Heart right ventricle (tissue), 16 donors: ENCODE measurements at regions not wholly inside any gene's neighbourhood (a gene's known extent, or its start where the extent isn't known, plus 50 kb on each side); places are given as distances from the start of the nearest gene placed in this dataset.

Experiments used
- ATAC-seq, 8 donors: fragments of 200-7000 bp; cut with Tn5 transposase; one replicate each; pipeline ENCODE4 v1.9.1; 2020; ENCODE audit warnings: mild to moderate bottlenecking in 8 of 8, moderate library complexity in 8 of 8, moderate number of reproducible peaks in 1 of 8
- DNase-seq, 2 donors: peaks; one replicate each; pipeline ENCODE4 v3.0.0-alpha.2; 2020
- H3K27ac ChIP-seq, 10 donors: fragments of 200-600 bp; sonication (generic) in 2 of 10; one replicate each; pipeline versions ENCODE4 v1.5.0 to v1.8.0; 2020 to 2022; ENCODE audit warnings: mild to moderate bottlenecking in 3 of 10
- H3K27me3 ChIP-seq, 7 donors: fragments of 200-600 bp; one replicate each; pipeline ENCODE4 v1.8.0; 2021 to 2022; ENCODE audit warnings: mild to moderate bottlenecking in 2 of 7
- H3K36me3 ChIP-seq, 9 donors: fragments of 200-600 bp; sonication (generic) in 1 of 9; one replicate each; pipeline versions ENCODE4 v1.5.0 to v1.8.0; 2020 to 2022; ENCODE audit warnings: mild to moderate bottlenecking in 2 of 9
- H3K4me1 ChIP-seq, 9 donors: fragments of 200-600 bp; sonication (generic) in 1 of 9; one replicate each; pipeline versions ENCODE4 v1.5.0 to v1.8.0; 2020 to 2022; ENCODE audit warnings: mild to moderate bottlenecking in 4 of 9
- H3K4me3 ChIP-seq, 10 donors: fragments of 200-600 bp; sonication (generic) in 2 of 10; one replicate each; pipeline versions ENCODE4 v1.5.0 to v1.8.0; 2020 to 2022; ENCODE audit warnings: mild to moderate bottlenecking in 7 of 10, moderate library complexity in 2 of 10
- H3K9me3 ChIP-seq, 11 donors: fragments of 200-600 bp in 10 of 11; sonication (generic) in 2 of 11; one replicate each; pipeline versions ENCODE4 v1.5.0 to v1.8.0; 2013 to 2022; ENCODE audit warnings: mild to moderate bottlenecking in 2 of 11, control low read depth in 1 of 11, moderate library complexity in 1 of 11
- WGBS, 2 donors: extraction: QIAGEN DNeasy Blood & Tissue Kit; methylation state at CpG; one replicate each; pipeline ENCODE4 v1.1.7; 2013; ENCODE audit warnings: inconsistent platforms in 1 of 2; 5-methylcytosine and 5-hydroxymethylcytosine counted together
- intact Hi-C, 10 donors: fragments of 100-400 bp; cut with DNase I; formaldehyde crosslinking; loops; one replicate each; pipeline versions ENCODE4 v1.11.1 to v1.14.2; 2022
- TF ChIP-seq, protein P1 (sequence below), 9 donors: fragments of 200-600 bp; sonication (generic) in 2 of 9; IDR thresholded peaks; one replicate each; pipeline versions ENCODE4 v1.5.0 to v1.8.0; 2021 to 2022; ENCODE audit warnings: antibody characterized with exemption in 9 of 9, mild to moderate bottlenecking in 5 of 9, moderate library complexity in 1 of 9
- donor health status: Arrhythmogenic right ventricular cardiomyopathy.
- donor health status: ischemic (EF 13 %, LVEDD 7.1; RV severe dilation, severe dysfunction).
- donor health status: healthy with polysubstance abuse.
- donor health status: DM: no; HTN: yes; CAD: no.
- donor health status: DM: no; HTN: no; CAD: no.
- donor health status: ischemic (EF 25% LVEDD 6.9; RV normal size, moderate dysfunction).
- donor health status: ischemic (EF 25% LVEDD 5.7; RV mildly dilated, moderate dysfunction).
- donor health status: healthy.
- donor health status: DM: yes; HTN: yes; CAD: no.
- donor health status: Ischemic cardiomyopathy.
- donor health status: ischemic (EF 35%, LVEDD 5.7; RV mildly dilated, moderate dysfunction).
- donor health status: nonischemic (EF 11% LVEDD 7.7; RV severe dilation, severe dysfunction).
- donor health status: DM: yes; HTN: yes; CAD: no.
- donor health status: PGD.
- donor health status: ischemic (EF 29% LVEDD 5.4; RV normal size, mild dysfunction).
- donor health status: nonischemic (EF 23%, LVEDD 6.1; RV moderate dilation, normal function).

DNA sequence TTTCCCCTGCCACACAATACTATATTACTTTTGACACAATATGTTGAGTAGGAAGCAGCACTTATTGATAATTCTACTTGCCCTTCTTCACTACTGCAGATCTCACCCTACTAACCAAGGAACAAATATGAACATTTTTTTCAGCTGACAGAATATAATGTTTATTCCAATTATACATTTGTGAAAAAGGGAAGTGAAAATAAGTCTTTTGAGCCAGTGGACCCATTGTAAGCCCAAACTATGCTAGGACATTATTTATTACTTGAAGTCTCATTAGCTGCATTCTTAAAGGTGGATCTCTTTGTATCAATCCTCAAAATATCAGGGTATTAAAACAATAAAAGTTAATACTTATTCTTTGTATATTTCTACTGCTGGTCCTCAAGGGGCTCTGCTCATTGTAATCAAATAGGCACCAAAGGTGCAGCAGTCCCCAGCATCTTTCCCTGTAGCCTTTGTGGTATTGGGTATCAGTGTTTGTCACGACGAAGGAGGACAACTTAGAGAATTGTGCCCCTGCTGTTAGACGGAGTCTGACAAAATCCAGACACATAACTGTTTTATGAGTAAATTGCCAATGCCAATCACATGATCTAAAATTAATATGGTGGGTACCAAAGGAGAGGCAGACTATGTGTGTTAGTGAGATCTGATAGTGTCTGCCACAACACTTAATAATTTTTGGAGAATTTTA lies 453.5 kb upstream of the CDH9 start:
- no peak for ATAC-seq
- TF ChIP-seq, protein P1, sequence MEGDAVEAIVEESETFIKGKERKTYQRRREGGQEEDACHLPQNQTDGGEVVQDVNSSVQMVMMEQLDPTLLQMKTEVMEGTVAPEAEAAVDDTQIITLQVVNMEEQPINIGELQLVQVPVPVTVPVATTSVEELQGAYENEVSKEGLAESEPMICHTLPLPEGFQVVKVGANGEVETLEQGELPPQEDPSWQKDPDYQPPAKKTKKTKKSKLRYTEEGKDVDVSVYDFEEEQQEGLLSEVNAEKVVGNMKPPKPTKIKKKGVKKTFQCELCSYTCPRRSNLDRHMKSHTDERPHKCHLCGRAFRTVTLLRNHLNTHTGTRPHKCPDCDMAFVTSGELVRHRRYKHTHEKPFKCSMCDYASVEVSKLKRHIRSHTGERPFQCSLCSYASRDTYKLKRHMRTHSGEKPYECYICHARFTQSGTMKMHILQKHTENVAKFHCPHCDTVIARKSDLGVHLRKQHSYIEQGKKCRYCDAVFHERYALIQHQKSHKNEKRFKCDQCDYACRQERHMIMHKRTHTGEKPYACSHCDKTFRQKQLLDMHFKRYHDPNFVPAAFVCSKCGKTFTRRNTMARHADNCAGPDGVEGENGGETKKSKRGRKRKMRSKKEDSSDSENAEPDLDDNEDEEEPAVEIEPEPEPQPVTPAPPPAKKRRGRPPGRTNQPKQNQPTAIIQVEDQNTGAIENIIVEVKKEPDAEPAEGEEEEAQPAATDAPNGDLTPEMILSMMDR (IDR thresholded peaks at IDR 0.05): no peak
- WGBS, 2 donors: 79 to 83% methylated on average over 3 of the region's 3 CpGs

DNA sequence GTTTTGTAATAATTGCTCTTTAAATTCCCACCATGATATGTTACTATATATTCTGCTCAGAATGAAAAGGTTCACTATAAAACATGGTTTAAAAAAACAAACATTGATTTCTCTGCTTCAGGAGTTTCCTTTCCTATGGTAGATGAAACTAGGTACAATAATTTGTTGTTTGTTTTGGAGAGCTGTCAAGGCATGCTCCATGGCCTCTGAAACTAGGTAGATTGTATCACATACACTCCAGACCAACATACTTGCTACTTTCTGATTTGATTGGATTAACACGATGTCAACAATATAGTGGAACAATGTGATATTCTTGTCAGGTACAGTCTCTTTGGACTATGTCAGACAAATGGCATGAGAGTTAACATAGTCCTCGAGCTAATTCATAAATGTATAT lies 452.7 kb upstream of the CDH9 start:
- WGBS, 2 donors: 71 to 75% methylated on average over 2 of the region's 2 CpGs
- H3K4me3 ChIP-seq: no peak overlapping the region

More for the DNA sequence above, 453.5 kb upstream of the CDH9 start:
- Histone ChIP-seq H3K4me3 (no peak overlapping the region), H3K27ac (no peak overlapping the region), H3K9me3 (peaks cover 0 to 19% (median 0%) of the 10 kb centered on the region in 11 donors), H3K36me3 (no peaks in the 10 kb centered on the region), H3K27me3 (no peaks in the 10 kb centered on the region), H3K4me1 (no peaks in the 10 kb centered on the region)
- DNase-seq: no peak
- intact Hi-C loops: no loop called here

DNA sequence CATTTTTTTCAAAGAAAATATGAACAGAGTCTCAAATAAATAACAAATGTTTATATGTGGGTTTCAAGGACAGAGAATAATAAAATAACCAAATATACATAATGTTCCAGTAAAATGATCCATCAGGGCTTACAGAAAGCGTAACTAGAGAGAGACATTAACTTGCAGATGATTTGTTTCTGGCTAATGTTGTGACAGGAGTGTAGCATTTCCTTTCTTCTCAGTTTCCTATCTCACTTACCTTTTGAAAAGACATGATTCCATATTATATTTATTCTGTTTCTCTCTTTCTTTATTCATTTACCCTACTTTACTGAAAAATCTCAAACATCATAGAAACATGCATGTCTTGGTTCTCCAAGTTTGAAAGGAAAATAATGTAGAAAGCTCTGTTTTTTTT lies 451.3 kb upstream of the CDH9 start:
- intact Hi-C loops: no loop called here
- Histone ChIP-seq H3K4me3 (no peak overlapping the region), H3K27me3 (no peaks in the 10 kb centered on the region), H3K36me3 (no peaks in the 10 kb centered on the region), H3K4me1 (no peaks in the 10 kb centered on the region), H3K27ac (no peak overlapping the region), H3K9me3 (peaks cover 0 to 13% (median 0%) of the 10 kb centered on the region in 11 donors)
- no peak for DNase-seq
- TF ChIP-seq, protein P1 (IDR thresholded peaks at IDR 0.05): no peak
- ATAC-seq: no peak
- 79 to 83% methylated on average over 1 of the region's 1 CpG for WGBS, 2 donors

More for the DNA sequence above, 452.7 kb upstream of the CDH9 start:
- no peak overlapping the region for H3K27ac ChIP-seq
- H3K36me3 ChIP-seq: no peaks in the 10 kb centered on the region
- H3K9me3 ChIP-seq: peaks cover 0 to 19% (median 0%) of the 10 kb centered on the region in 11 donors
- TF ChIP-seq, protein P1 (IDR thresholded peaks at IDR 0.05): no peak
- intact Hi-C loops: no loop called here
- no peaks in the 10 kb centered on the region for H3K27me3 ChIP-seq
- ATAC-seq (no peak), DNase-seq (no peak)
- no peaks in the 10 kb centered on the region for H3K4me1 ChIP-seq

DNA sequence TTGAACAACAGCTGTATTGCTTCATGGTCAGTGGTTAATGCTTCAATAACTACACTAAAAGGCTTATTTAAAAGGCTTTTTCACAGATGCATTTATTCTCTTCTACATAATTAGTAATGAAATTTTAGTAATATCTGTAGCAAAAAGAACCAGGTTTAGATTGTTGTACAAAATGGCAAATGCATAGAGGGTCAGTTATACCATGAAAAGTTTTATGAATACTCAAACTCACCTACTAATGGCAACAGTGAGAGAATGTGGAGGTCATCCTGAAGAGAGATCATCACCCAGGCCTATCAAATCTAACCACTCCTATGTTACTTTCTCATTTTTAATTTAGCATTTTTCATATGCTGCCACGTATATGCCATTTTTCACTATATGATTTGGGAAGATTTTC lies 444.3 kb upstream of the CDH9 start:
- intact Hi-C loops: no loop called here
- H3K9me3 ChIP-seq: peaks cover 0 to 31% (median 0%) of the 10 kb centered on the region in 11 donors
- TF ChIP-seq, protein P1 (IDR thresholded peaks at IDR 0.05): no peak
- DNase-seq: no peak
- no peak overlapping the region for H3K4me3 ChIP-seq
- no peak for ATAC-seq
- H3K27ac ChIP-seq: no peak overlapping the region
- WGBS, 2 donors: 40 to 80% methylated on average over 1 of the region's 1 CpG
- no peaks in the 10 kb centered on the region for H3K36me3 ChIP-seq
- H3K27me3 ChIP-seq: no peaks in the 10 kb centered on the region
- no peaks in the 10 kb centered on the region for H3K4me1 ChIP-seq
